HG03342 (cell line): ENCODE measurements at regions not wholly inside any gene's neighbourhood (a gene's known extent, or its start where the extent isn't known, plus 50 kb on each side); places are given as distances from the start of the nearest gene placed in this dataset.

Experiments used
- ATAC-seq: cut with Tn5 transposase; IDR thresholded peaks from one replicate; pipeline ENCODE4 v1.9.1; 2021; ENCODE audit warnings: mild to moderate bottlenecking, moderate library complexity; ENCODE audit not compliant: unreplicated experiment

GRCh38 chr6:87938287-87938686, 109.4 kb upstream of the SPACA1 start:
- ATAC-seq, result no peak

GRCh38 chr6:87936065-87936464, 111.6 kb upstream of the SPACA1 start:
- no peak for ATAC-seq

GRCh38 chr6:87935196-87935595, 112.4 kb upstream of the SPACA1 start:
- no peak for ATAC-seq

GRCh38 chr6:87932361-87932760, 115.3 kb upstream of the SPACA1 start:
- ATAC-seq, result no peak

GRCh38 chr6:87929843-87930288, 117.8 kb upstream of the SPACA1 start:
- ATAC-seq, result peak; percentile 59

GRCh38 chr6:87926687-87927086, 121.0 kb upstream of the SPACA1 start:
- no peak for ATAC-seq

- no peak for ATAC-seq
Measured at GRCh38 chr6:87926072-87926471, 121.6 kb upstream of the SPACA1 start.

GRCh38 chr6:87925373-87926060, 122.1 kb upstream of the SPACA1 start:
- peak; percentile 48 for ATAC-seq

- no peak for ATAC-seq
Measured at GRCh38 chr6:87923389-87924050, 124.1 kb upstream of the SPACA1 start.

- ATAC-seq, result peak; percentile 74
Measured at GRCh38 chr6:87922947-87923330, 124.7 kb upstream of the SPACA1 start.

- peak; percentile 14 for ATAC-seq
Measured at GRCh38 chr6:87922196-87922946, 125.3 kb upstream of the SPACA1 start.

GRCh38 chr6:87921034-87921433, 126.6 kb upstream of the SPACA1 start:
- ATAC-seq, result no peak

GRCh38 chr6:87920245-87920644, 127.4 kb upstream of the SPACA1 start:
- no peak for ATAC-seq

GRCh38 chr6:87919416-87919815, 128.2 kb upstream of the SPACA1 start:
- ATAC-seq, result no peak

GRCh38 chr6:87919001-87919400, 128.6 kb upstream of the SPACA1 start:
- no peak for ATAC-seq

GRCh38 chr6:87918461-87918941, 129.1 kb upstream of the SPACA1 start:
- ATAC-seq, result no peak

GRCh38 chr6:87917886-87918285, 129.8 kb upstream of the SPACA1 start:
- ATAC-seq, result no peak

- no peak for ATAC-seq
Measured at GRCh38 chr6:87916446-87916845, 131.2 kb upstream of the SPACA1 start.

GRCh38 chr6:87914637-87915395, 132.8 kb upstream of the SPACA1 start:
- ATAC-seq, result no peak

- ATAC-seq, result no peak
Measured at GRCh38 chr6:87913974-87914373, 133.7 kb upstream of the SPACA1 start.

- no peak for ATAC-seq
Measured at GRCh38 chr6:87912102-87912501, 135.5 kb upstream of the SPACA1 start.
